ENCODE measurements at regions not wholly inside any gene's neighbourhood (a gene's known extent, or its start where the extent isn't known, plus 50 kb on each side); places are given as distances from the start of the nearest gene placed in this dataset.

DNA sequence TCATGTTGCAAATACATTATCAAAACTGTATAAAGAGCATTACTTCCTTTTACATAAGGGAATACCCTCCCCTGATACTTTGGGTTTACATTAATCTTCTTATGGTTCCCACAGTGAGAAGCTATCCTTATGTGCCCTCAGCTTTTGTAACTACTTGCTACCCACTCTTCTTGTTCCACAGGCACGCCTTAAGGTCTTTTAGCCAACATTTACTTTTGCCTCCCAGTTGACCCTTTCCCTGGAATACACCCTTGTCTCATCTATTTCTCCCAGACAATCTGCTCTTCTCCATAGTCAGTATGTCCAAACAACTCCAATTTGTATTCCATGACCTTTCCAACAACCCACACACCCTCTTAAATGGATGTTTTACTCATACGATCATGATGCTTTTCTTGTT is 116.8 kb upstream of the COL8A1 start:
- TF ChIP-seq CTCF (IDR thresholded peaks at IDR 0.05), result no peak
- no peak for TF ChIP-seq EP300 (IDR thresholded peaks at IDR 0.05)
- no peak for TF ChIP-seq POLR2A (IDR thresholded peaks at IDR 0.05)
- TF ChIP-seq POLR2AphosphoS5 (IDR thresholded peaks at IDR 0.05), result no peak

Measured in stomach (tissue), 4 donors.